Skeletal muscle satellite cell (primary cell): ENCODE measurements at regions not wholly inside any gene's neighbourhood (a gene's known extent, or its start where the extent isn't known, plus 50 kb on each side); places are given as distances from the start of the nearest gene placed in this dataset.
A peak's percentile ranks its signal among the peaks of the same experiment; 100 is the strongest.

Experiments used
- H3K27me3 ChIP-seq: 2 replicates; pipeline ENCODE4 v1.7.0; 2013; ENCODE audit warnings: low read length; ENCODE audit not compliant: control insufficient read depth, insufficient read depth
- H3K36me3 ChIP-seq: 2 replicates; pipeline ENCODE4 v1.7.0; 2013; ENCODE audit warnings: mild to moderate bottlenecking, control low read depth, low read length; ENCODE audit not compliant: insufficient read depth
- H3K4me1 ChIP-seq: 2 replicates; pipeline ENCODE4 v1.7.0; 2013; ENCODE audit warnings: low read length; ENCODE audit not compliant: control insufficient read depth, insufficient read depth
- H3K4me2 ChIP-seq: 2 replicates; pipeline ENCODE4 v1.7.0; 2013; ENCODE audit warnings: mild to moderate bottlenecking, low read length
- H3K4me3 ChIP-seq: 2 replicates; pipeline ENCODE4 v1.7.0; 2013; ENCODE audit warnings: low read length
- H3K9ac ChIP-seq: 2 replicates; pipeline ENCODE4 v1.7.0; 2013; ENCODE audit warnings: mild to moderate bottlenecking, low read depth, low read length, moderate library complexity
- H3K9me3 ChIP-seq: replicated peaks from 2 replicates; pipeline ENCODE4 v1.7.0; 2013; ENCODE audit warnings: mild to moderate bottlenecking, control low read depth, low read length

- H3K27me3 ChIP-seq, result no peaks in the 10 kb centered on the region
- H3K4me2 ChIP-seq, result peak overlapping the region; percentile 64
- peak overlapping the region; percentile 31 for H3K4me3 ChIP-seq
- no peaks in the 10 kb centered on the region for H3K9me3 ChIP-seq
- H3K36me3 ChIP-seq, result no peaks in the 10 kb centered on the region
- peak overlapping the region; percentile 45 for H3K9ac ChIP-seq
- peaks cover 61% of the 10 kb centered on the region for H3K4me1 ChIP-seq
Measured at GRCh38 chr6:48426636-48427035, 315.6 kb upstream of the PTCHD4 start.

- H3K27me3 ChIP-seq, result no peaks in the 10 kb centered on the region
- H3K9me3 ChIP-seq, result no peaks in the 10 kb centered on the region
- H3K9ac ChIP-seq, result no peak overlapping the region
- H3K4me3 ChIP-seq, result no peak overlapping the region
- no peak overlapping the region for H3K4me2 ChIP-seq
- H3K36me3 ChIP-seq, result no peaks in the 10 kb centered on the region
- H3K4me1 ChIP-seq, result peaks cover 38% of the 10 kb centered on the region
Measured at GRCh38 chr6:48423640-48424365, 312.8 kb upstream of the PTCHD4 start.

- H3K36me3 ChIP-seq, result no peaks in the 10 kb centered on the region
- no peak overlapping the region for H3K4me2 ChIP-seq
- no peaks in the 10 kb centered on the region for H3K27me3 ChIP-seq
- peaks cover 8% of the 10 kb centered on the region for H3K4me1 ChIP-seq
- no peak overlapping the region for H3K4me3 ChIP-seq
- no peak overlapping the region for H3K9ac ChIP-seq
- H3K9me3 ChIP-seq, result no peaks in the 10 kb centered on the region
Measured at GRCh38 chr6:48419992-48420391, 309.0 kb upstream of the PTCHD4 start.

- no peak overlapping the region for H3K4me3 ChIP-seq
- no peaks in the 10 kb centered on the region for H3K9me3 ChIP-seq
- no peaks in the 10 kb centered on the region for H3K36me3 ChIP-seq
- no peaks in the 10 kb centered on the region for H3K27me3 ChIP-seq
- no peak overlapping the region for H3K4me2 ChIP-seq
- no peaks in the 10 kb centered on the region for H3K4me1 ChIP-seq
- no peak overlapping the region for H3K9ac ChIP-seq
Measured at GRCh38 chr6:48417927-48418326, 306.9 kb upstream of the PTCHD4 start.

- no peak overlapping the region for H3K9ac ChIP-seq
- H3K36me3 ChIP-seq, result no peaks in the 10 kb centered on the region
- no peaks in the 10 kb centered on the region for H3K4me1 ChIP-seq
- no peaks in the 10 kb centered on the region for H3K27me3 ChIP-seq
- no peak overlapping the region for H3K4me2 ChIP-seq
- H3K4me3 ChIP-seq, result no peak overlapping the region
- H3K9me3 ChIP-seq, result no peaks in the 10 kb centered on the region
Measured at GRCh38 chr6:48412656-48413055, 301.7 kb upstream of the PTCHD4 start.

GRCh38 chr6:48404927-48405326 is 293.9 kb upstream of the PTCHD4 start:
- Histone ChIP-seq H3K4me1 (no peaks in the 10 kb centered on the region), H3K36me3 (no peaks in the 10 kb centered on the region), H3K9ac (no peak overlapping the region), H3K27me3 (no peaks in the 10 kb centered on the region), H3K4me2 (no peak overlapping the region), H3K4me3 (no peak overlapping the region), H3K9me3 (no peaks in the 10 kb centered on the region)

- Histone ChIP-seq H3K9me3 (no peaks in the 10 kb centered on the region), H3K4me3 (no peak overlapping the region), H3K4me2 (no peak overlapping the region), H3K36me3 (no peaks in the 10 kb centered on the region), H3K9ac (no peak overlapping the region), H3K4me1 (no peaks in the 10 kb centered on the region), H3K27me3 (no peaks in the 10 kb centered on the region)
Measured at GRCh38 chr6:48403587-48403986, 292.6 kb upstream of the PTCHD4 start.

GRCh38 chr6:48401016-48401415 is 290.0 kb upstream of the PTCHD4 start:
- no peaks in the 10 kb centered on the region for H3K27me3 ChIP-seq
- H3K4me3 ChIP-seq, result no peak overlapping the region
- H3K9ac ChIP-seq, result no peak overlapping the region
- H3K36me3 ChIP-seq, result no peaks in the 10 kb centered on the region
- H3K4me2 ChIP-seq, result no peak overlapping the region
- no peaks in the 10 kb centered on the region for H3K4me1 ChIP-seq
- H3K9me3 ChIP-seq, result no peaks in the 10 kb centered on the region

- Histone ChIP-seq H3K27me3 (no peaks in the 10 kb centered on the region), H3K36me3 (no peaks in the 10 kb centered on the region), H3K4me1 (no peaks in the 10 kb centered on the region), H3K4me3 (no peak overlapping the region), H3K9ac (no peak overlapping the region), H3K4me2 (no peak overlapping the region), H3K9me3 (no peaks in the 10 kb centered on the region)
Measured at GRCh38 chr6:48397887-48398286, 286.9 kb upstream of the PTCHD4 start.

- Histone ChIP-seq H3K9ac (no peak overlapping the region), H3K27me3 (no peaks in the 10 kb centered on the region), H3K36me3 (no peaks in the 10 kb centered on the region), H3K4me2 (no peak overlapping the region), H3K4me1 (no peaks in the 10 kb centered on the region), H3K4me3 (no peak overlapping the region), H3K9me3 (no peaks in the 10 kb centered on the region)
Measured at GRCh38 chr6:48389146-48390043, 278.4 kb upstream of the PTCHD4 start.

- no peak overlapping the region for H3K4me3 ChIP-seq
- no peaks in the 10 kb centered on the region for H3K27me3 ChIP-seq
Measured at GRCh38 chr6:48388044-48388443, 277.0 kb upstream of the PTCHD4 start.

More at GRCh38 chr6:48388044-48388443, 277.0 kb upstream of the PTCHD4 start:
- no peaks in the 10 kb centered on the region for H3K9me3 ChIP-seq
- no peak overlapping the region for H3K4me2 ChIP-seq
- H3K9ac ChIP-seq, result no peak overlapping the region
- no peaks in the 10 kb centered on the region for H3K4me1 ChIP-seq
- H3K36me3 ChIP-seq, result no peaks in the 10 kb centered on the region
